GM12892 (cell line): ENCODE measurements at regions not wholly inside any gene's neighbourhood (a gene's known extent, or its start where the extent isn't known, plus 50 kb on each side); places are given as distances from the start of the nearest gene placed in this dataset.

Experiments
- DNase-seq: peaks from one replicate; pipeline ENCODE4 v3.0.0; 2011; ENCODE audit not compliant: insufficient read length
- FAIRE-seq: peaks from 2 replicates; lab custom pipeline; 2011; peaks lifted over from hg19 to GRCh38; lab: Jason Lieb, UNC
- POLR2A ChIP-seq: IDR thresholded peaks from 2 replicates; pipeline ENCODE4 v1.6.1; 2011; ENCODE audit warnings: low read depth, low read length, control low read depth
- POLR2AphosphoS5 ChIP-seq: IDR thresholded peaks from 2 replicates; pipeline ENCODE4 v1.6.1; 2011; ENCODE audit warnings: low read depth, low read length, control low read depth
- TAF1 ChIP-seq: IDR thresholded peaks from 2 replicates; pipeline ENCODE4 v1.6.1; 2011; ENCODE audit warnings: low read depth, mild to moderate bottlenecking, control low read depth, low read length, borderline replicate concordance

DNA sequence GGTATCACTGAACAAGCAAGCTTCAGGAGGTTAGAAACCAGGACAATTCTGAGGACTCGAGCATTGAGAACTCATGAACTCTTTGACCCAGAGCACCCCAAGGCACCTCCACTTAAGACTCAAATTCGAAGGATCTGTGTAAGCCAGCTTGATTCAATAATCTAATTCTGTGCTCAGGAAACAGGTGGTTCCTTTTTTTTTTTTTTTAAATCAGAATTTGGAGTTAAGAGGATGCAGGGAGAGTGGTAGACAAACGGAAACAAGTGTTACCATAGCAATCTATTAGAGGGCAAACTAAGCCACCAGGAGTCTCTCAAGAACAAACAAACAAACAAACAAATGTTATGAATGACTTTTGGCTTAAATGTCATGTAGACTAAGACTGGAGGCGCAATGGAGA is 53.8 kb upstream of the DPH5 start:
- no peak for FAIRE-seq
- TF ChIP-seq POLR2A, result no peak
- TF ChIP-seq POLR2AphosphoS5, result no peak
- TF ChIP-seq TAF1, result no peak
- DNase-seq, result no peak

DNA sequence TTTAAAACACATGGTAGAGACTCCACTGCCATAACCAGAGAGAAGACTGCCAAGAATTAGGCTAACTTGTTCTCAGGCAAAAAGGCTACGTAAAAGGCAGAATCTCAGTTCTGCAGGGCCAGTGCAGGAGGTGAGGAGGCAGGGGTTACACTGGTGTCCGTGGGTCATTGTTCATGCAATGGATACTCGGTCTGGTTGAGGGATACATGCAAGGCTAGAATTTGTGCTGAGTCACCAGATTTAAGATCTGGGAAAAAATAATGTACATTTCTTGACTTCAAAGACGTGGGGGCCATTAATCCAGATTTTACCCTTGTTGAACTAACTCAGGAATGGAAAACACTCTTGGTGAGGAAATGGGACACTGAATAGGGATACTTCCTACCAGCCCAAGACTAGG is 52.3 kb upstream of the DPH5 start:
- DNase-seq, result no peak
- no peak for TF ChIP-seq TAF1
- TF ChIP-seq POLR2A, result no peak
- TF ChIP-seq POLR2AphosphoS5, result no peak
- FAIRE-seq, result no peak

- no peak for FAIRE-seq
- no peak for TF ChIP-seq TAF1
- no peak for TF ChIP-seq POLR2AphosphoS5
- no peak for TF ChIP-seq POLR2A
- no peak for DNase-seq
Observed at GRCh38 chr1:101075926-101076325, 50.3 kb upstream of the DPH5 start.
